PC-3 (cell line): ENCODE measurements at regions not wholly inside any gene's neighbourhood (a gene's known extent, or its start where the extent isn't known, plus 50 kb on each side); places are given as distances from the start of the nearest gene placed in this dataset.

ENCODE experiments used
- EZH2 ChIP-seq: fragments of 300-600 bp; sonication (generic); IDR thresholded peaks from one replicate; pipeline ENCODE4 v1.6.1; 2017; ENCODE audit warnings: antibody characterized with exemption, mild to moderate bottlenecking, low read length; ENCODE audit not compliant: unreplicated experiment
- TF ChIP-seq, protein P1 (sequence below): fragments of 300-600 bp; sonication (generic); conservative IDR thresholded peaks from 2 replicates; pipeline ENCODE4 v1.5.1; 2017; ENCODE audit warnings: antibody characterized with exemption, low read depth, mild to moderate bottlenecking, low read length

- TF ChIP-seq, protein P1, sequence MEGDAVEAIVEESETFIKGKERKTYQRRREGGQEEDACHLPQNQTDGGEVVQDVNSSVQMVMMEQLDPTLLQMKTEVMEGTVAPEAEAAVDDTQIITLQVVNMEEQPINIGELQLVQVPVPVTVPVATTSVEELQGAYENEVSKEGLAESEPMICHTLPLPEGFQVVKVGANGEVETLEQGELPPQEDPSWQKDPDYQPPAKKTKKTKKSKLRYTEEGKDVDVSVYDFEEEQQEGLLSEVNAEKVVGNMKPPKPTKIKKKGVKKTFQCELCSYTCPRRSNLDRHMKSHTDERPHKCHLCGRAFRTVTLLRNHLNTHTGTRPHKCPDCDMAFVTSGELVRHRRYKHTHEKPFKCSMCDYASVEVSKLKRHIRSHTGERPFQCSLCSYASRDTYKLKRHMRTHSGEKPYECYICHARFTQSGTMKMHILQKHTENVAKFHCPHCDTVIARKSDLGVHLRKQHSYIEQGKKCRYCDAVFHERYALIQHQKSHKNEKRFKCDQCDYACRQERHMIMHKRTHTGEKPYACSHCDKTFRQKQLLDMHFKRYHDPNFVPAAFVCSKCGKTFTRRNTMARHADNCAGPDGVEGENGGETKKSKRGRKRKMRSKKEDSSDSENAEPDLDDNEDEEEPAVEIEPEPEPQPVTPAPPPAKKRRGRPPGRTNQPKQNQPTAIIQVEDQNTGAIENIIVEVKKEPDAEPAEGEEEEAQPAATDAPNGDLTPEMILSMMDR = no peak
- TF ChIP-seq EZH2 = no peak
Observed at GRCh38 chr2:18067588-18068384, 189.3 kb downstream of the KCNS3 start.
